Esophagus squamous epithelium (tissue), 4 donors: ENCODE measurements at regions not wholly inside any gene's neighbourhood (a gene's known extent, or its start where the extent isn't known, plus 50 kb on each side); places are given as distances from the start of the nearest gene placed in this dataset.

ENCODE experiments used
- POLR2A ChIP-seq, 4 donors: fragments of 450-650 bp; IDR thresholded peaks; one replicate each; pipeline ENCODE4 v1.6.1; 2017; ENCODE audit warnings: antibody characterized with exemption in 4 of 4, mild to moderate bottlenecking in 4 of 4, moderate library complexity in 3 of 4
- TF ChIP-seq, protein P1 (sequence below), 6 experiments: fragments of 450-650 bp in 4 of 6; fragments of 200-600 bp in 2 of 6; sonication (generic) in 2 of 6; IDR thresholded peaks; one replicate each; pipeline ENCODE4 v1.5.1; 2016 to 2019; ENCODE audit warnings: antibody characterized with exemption in 6 of 6, mild to moderate bottlenecking in 4 of 6, moderate library complexity in 4 of 6

DNA sequence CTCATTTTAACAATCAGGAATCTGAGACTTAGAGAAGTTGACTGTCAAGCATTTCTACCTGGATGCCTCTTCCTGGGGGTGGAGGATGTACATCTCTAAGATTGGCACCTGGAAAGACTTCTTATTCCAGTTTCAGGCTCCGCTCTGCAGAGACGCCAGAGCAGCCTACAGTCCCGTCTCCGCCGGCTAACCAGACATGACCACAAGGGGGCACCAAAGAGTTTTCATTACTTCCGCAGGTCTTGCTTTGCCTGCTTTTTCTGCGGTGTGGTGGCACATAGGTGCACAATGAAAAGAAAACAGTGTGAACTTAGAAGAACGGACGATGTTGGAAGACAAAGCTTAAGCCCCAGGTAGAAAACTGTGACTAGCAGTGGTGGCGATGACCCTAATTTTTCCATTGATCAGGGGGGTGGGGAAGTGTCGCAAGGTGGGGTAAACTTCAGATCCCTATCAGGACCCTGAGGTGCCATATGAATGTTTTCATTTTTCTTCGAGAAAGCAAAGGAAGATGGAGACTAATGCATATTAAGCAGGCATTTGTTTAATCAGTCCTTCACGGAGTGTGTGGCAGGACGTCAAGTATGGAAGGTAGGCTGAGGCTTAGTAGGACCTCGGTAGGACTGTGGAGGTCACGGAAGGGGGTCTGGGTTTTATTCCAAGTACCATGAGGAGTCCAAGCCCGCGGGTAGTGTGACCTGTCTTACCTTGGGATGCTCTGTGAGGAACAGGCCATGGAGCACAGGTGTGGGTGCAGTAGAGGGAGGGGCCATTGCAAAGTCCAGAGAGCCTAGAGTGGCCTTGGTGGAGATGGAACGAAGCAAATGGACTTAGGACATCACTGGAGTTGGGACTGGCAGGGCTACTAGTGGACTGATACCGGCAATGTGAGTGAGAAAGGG lies 60.1 kb upstream of the SORCS3 start:
- TF ChIP-seq, protein P1, sequence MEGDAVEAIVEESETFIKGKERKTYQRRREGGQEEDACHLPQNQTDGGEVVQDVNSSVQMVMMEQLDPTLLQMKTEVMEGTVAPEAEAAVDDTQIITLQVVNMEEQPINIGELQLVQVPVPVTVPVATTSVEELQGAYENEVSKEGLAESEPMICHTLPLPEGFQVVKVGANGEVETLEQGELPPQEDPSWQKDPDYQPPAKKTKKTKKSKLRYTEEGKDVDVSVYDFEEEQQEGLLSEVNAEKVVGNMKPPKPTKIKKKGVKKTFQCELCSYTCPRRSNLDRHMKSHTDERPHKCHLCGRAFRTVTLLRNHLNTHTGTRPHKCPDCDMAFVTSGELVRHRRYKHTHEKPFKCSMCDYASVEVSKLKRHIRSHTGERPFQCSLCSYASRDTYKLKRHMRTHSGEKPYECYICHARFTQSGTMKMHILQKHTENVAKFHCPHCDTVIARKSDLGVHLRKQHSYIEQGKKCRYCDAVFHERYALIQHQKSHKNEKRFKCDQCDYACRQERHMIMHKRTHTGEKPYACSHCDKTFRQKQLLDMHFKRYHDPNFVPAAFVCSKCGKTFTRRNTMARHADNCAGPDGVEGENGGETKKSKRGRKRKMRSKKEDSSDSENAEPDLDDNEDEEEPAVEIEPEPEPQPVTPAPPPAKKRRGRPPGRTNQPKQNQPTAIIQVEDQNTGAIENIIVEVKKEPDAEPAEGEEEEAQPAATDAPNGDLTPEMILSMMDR (IDR thresholded peaks at IDR 0.05), result peak; percentile 35 to 79 (median 64)
- no peak for TF ChIP-seq POLR2A (IDR thresholded peaks at IDR 0.05)
